ENCODE measurements at regions not wholly inside any gene's neighbourhood (a gene's known extent, or its start where the extent isn't known, plus 50 kb on each side); places are given as distances from the start of the nearest gene placed in this dataset.
"Not testable (repeated sequence)": the region's sequence is repeated elsewhere in the genome, so short reads cannot be mapped to it uniquely, and the experiment has no call there.

- TF ChIP-seq GATA1 (IDR thresholded peaks at IDR 0.05; ENCODE audit: low read depth, low read length): no peak
- TF ChIP-seq POLR2A (IDR thresholded peaks at IDR 0.05; ENCODE audit: low read length): no peak
- DNase-seq: no peak
Observed at GRCh38 chr14:83712418-83713129, 1817.4 kb upstream of the FLRT2 start.

DNA sequence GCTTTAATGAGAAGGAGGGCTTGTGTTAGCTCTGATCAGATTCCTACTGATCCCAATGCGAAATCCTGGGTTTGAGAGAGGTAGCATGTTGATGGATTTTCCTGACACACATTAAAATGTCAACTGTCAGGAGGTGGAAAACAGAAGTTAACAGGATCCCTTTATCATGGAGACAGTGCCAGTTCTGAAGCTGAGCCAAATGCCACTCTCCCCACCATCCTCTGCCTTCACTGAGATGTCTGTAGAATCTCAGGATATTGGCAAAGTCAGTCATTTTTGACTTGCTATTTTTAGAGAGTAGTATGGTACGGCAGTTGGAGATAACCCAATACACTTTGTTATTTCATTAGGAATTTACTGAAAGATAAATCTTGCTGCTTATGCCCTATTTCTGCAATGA lies 1816.2 kb upstream of the FLRT2 start:
- DNase-seq: no peak
- TF ChIP-seq GATA1 (IDR thresholded peaks at IDR 0.05; ENCODE audit: low read depth, low read length) (no peak), POLR2A (IDR thresholded peaks at IDR 0.05; ENCODE audit: low read length) (no peak)

DNA sequence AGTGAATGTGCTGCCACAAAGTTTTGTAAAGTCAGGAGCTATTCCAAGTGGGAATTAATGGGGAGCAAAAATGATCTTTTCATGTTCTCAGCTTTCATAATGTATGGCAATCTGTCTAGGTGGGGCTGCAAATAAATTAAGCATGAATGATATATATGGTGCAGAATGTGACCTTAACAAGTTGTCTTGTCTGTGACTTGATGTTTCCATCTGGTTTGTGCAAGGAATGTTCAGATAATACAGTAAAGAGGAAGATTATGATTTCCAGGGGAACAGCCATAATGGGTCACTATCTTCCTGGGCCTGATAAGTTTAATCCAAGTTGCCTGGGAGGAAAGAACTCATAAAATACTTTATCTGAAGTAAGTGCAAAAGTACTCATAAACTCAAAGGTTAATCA lies 1815.8 kb upstream of the FLRT2 start:
- no peak for TF ChIP-seq GATA1 (IDR thresholded peaks at IDR 0.05; ENCODE audit: low read depth, low read length)
- no peak for TF ChIP-seq POLR2A (IDR thresholded peaks at IDR 0.05; ENCODE audit: low read length)
- DNase-seq: no peak

GRCh38 chr14:83719435-83719834 lies 1810.5 kb upstream of the FLRT2 start:
- not testable (repeated sequence) for DNase-seq

DNA sequence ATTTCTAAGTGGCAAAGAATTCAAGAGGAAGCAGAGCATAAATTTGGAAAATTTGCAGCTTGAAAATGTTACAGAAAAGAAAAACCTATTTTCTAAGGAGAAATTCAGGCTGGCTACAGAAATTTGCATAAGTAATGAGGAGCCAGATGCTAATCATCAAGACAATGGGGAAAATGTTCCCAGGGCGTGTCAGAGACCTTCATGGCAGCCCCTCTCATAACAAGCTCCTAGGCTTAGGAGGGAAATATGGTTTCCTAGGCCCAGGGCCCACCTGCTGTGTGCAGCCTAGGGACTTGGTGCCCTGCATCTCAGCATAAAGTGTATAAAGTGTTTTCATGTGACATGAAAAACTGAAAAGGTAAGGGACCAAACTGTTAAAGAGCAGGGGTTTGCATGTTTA lies 1796.3 kb upstream of the FLRT2 start:
- no peak for TF ChIP-seq GATA1 (IDR thresholded peaks at IDR 0.05; ENCODE audit: low read depth, low read length)
- TF ChIP-seq POLR2A (IDR thresholded peaks at IDR 0.05; ENCODE audit: low read length): no peak
- DNase-seq: no peak

- DNase-seq: no peak
- TF ChIP-seq POLR2A (IDR thresholded peaks at IDR 0.05; ENCODE audit: low read length) (no peak), GATA1 (IDR thresholded peaks at IDR 0.05; ENCODE audit: low read depth, low read length) (no peak)
Observed at GRCh38 chr14:83734431-83734830, 1795.5 kb upstream of the FLRT2 start.

DNA sequence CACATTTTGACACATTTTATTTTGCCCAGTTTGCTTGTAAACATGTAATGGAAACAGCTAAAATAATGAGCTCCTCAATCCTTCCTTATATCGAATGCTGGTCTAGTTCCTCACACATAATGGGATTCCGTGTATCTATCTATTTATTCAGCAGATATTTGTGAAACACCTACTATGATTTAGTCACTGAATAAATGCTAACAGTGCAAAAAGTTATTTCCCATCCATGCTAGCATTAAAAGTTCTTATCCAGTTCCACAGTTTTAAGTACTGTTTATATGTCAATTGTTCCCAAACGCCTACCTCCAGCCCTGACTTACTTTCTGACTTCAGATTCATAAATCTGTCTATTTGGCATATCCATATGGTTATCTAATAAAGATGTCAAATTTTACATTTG lies 1788.7 kb upstream of the FLRT2 start:
- TF ChIP-seq GATA1 (IDR thresholded peaks at IDR 0.05; ENCODE audit: low read depth, low read length): no peak
- no peak for TF ChIP-seq POLR2A (IDR thresholded peaks at IDR 0.05; ENCODE audit: low read length)
- no peak for DNase-seq

- no peak for TF ChIP-seq GATA1 (IDR thresholded peaks at IDR 0.05; ENCODE audit: low read depth, low read length)
- no peak for TF ChIP-seq POLR2A (IDR thresholded peaks at IDR 0.05; ENCODE audit: low read length)
- DNase-seq: no peak
Observed at GRCh38 chr14:83744224-83744623, 1785.7 kb upstream of the FLRT2 start.

DNA sequence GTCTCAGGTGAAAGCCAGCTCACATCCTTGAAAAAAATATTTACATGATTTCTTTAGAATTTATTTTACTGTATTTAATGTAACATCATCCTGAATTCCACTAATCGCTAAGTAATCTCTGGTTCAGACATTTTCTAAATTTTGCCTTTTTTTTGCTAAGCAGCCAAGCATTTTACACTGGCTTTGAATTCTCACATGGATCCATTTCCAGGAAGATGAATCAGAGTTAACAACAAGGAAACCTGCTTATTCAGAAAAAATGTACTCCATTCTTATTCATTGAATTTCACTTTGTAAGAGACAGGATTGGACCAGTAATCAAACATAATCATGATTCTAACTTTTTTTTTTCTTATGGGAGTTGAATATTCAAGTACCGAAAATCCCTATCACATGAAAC lies 1785.1 kb upstream of the FLRT2 start:
- TF ChIP-seq GATA1 (IDR thresholded peaks at IDR 0.05; ENCODE audit: low read depth, low read length): no peak
- TF ChIP-seq POLR2A (IDR thresholded peaks at IDR 0.05; ENCODE audit: low read length): no peak
- no peak for DNase-seq

DNA sequence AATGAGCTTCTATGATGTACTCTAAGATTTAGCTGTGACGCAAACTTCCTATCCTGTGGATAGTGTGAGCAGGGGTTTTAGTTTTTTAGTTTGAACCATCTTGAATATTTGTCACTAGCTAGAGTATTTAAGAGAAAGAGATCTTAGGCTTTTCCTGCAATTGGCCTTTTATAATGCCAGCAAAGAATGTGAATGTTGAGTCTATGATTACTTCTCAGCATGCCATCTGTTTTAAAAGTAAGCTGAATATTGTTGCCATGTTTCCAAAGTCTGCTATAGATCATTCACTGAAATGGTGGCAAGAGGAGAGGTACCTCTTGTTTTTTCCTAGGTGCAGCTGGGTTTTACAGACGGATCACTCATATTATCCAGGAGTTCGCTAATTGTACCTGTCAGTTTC lies 1783.6 kb upstream of the FLRT2 start:
- TF ChIP-seq POLR2A (IDR thresholded peaks at IDR 0.05; ENCODE audit: low read length): no peak
- TF ChIP-seq GATA1 (IDR thresholded peaks at IDR 0.05; ENCODE audit: low read depth, low read length): no peak
- no peak for DNase-seq

DNA sequence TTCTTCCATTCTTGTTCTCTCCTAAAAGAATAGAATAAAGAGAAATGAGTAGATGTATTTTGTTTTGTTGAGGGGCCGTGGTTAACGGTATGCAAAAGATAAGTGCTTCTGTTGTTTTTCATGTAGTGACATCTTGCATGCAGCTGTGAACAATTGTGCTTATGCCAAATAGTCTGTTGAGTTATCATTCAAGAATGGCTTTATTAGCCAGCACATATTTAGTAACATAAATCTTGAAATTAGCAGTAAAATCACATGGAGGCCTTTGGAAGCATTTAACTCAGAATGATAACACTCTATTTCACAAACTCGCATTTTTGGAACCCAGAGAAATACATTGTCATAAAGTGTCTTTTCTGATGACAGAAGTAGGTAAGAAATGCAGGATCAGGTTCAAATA lies 1772.0 kb upstream of the FLRT2 start:
- no peak for DNase-seq
- TF ChIP-seq GATA1 (IDR thresholded peaks at IDR 0.05; ENCODE audit: low read depth, low read length) (no peak), POLR2A (IDR thresholded peaks at IDR 0.05; ENCODE audit: low read length) (no peak)

GRCh38 chr14:83764656-83765599 lies 1765.0 kb upstream of the FLRT2 start:
- DNase-seq: no peak
- TF ChIP-seq POLR2A (IDR thresholded peaks at IDR 0.05; ENCODE audit: low read length) (no peak), GATA1 (IDR thresholded peaks at IDR 0.05; ENCODE audit: low read depth, low read length) (no peak)

GRCh38 chr14:83777516-83777915 lies 1752.4 kb upstream of the FLRT2 start:
- no peak for DNase-seq
- TF ChIP-seq GATA1 (IDR thresholded peaks at IDR 0.05; ENCODE audit: low read depth, low read length) (no peak), POLR2A (IDR thresholded peaks at IDR 0.05; ENCODE audit: low read length) (no peak)

GRCh38 chr14:83779266-83779665 lies 1750.7 kb upstream of the FLRT2 start:
- no peak for DNase-seq
- TF ChIP-seq POLR2A (IDR thresholded peaks at IDR 0.05; ENCODE audit: low read length) (no peak), GATA1 (IDR thresholded peaks at IDR 0.05; ENCODE audit: low read depth, low read length) (no peak)

GRCh38 chr14:83780321-83780720 lies 1749.6 kb upstream of the FLRT2 start:
- TF ChIP-seq GATA1 (IDR thresholded peaks at IDR 0.05; ENCODE audit: low read depth, low read length): no peak
- no peak for TF ChIP-seq POLR2A (IDR thresholded peaks at IDR 0.05; ENCODE audit: low read length)
- DNase-seq: no peak

Measured in erythroblast (primary cell).